Stimulated activated CD8-positive, alpha-beta memory T cell treated with anti-CD3 and anti-CD28 coated beads, Interleukin-12 subunit alpha, Interleukin-12 subunit beta, amount 100 ng/mL, for 24 hours (primary cell): ENCODE measurements at regions not wholly inside any gene's neighbourhood (a gene's known extent, or its start where the extent isn't known, plus 50 kb on each side); places are given as distances from the start of the nearest gene placed in this dataset.

Experiments used
- DNase-seq: peaks from one replicate; pipeline ENCODE4 v3.0.0-alpha.2; 2020; ENCODE audit errors: extremely low read depth

- DNase-seq, result peak; percentile 22
Observed at GRCh38 chr6:45830441-45831139, 185.1 kb downstream of the CLIC5 start.

DNA sequence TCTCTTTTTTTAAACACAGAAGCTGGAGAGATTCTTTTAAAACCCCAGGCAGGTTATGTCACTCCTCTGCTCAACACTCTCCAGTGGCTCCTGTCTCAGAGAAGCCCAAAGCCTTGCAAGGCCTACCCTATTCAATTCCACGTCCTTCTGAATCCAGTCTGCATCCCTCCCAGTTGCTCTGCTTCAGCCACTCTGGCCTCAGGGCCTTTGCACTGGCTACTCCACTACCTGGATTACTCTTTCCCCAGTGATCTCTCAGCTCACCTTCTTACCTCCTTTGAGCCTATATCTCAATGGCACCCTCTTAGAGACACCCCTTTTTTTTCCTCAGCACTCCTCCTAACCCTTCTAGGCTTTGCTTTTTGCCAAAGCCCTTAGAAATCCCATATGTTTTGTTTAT lies 185.8 kb downstream of the CLIC5 start:
- DNase-seq, result no peak

DNA sequence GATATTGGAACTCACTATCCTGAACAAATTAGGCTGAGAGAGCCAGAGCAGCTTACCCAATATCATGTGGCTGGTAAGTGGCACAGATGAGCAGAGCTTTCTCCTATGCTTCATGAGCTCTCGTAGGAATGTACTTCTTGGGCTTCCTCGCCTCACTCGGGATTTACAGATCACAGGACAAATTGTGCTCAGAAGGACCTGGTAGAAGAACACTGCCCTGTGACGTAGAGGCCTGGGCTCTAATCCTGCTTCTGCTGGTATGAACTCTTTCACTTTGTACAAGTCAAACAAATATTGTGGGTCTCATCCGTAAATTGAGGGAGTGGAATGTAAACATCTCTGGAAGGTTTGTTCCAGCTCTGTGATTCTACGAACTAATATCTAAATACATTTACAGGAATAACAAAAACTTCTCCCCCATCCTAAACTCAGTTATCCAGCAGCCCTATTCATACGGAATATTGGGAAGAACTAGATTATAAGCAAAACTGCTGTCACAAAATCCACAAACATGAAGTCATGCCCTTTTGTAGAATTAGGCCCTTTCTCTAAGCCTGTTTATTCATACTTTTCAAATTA lies 187.6 kb downstream of the CLIC5 start:
- no peak for DNase-seq

- DNase-seq, result no peak
Observed at GRCh38 chr6:45822873-45823272, 192.8 kb downstream of the CLIC5 start.

GRCh38 chr6:45822246-45822812 lies 193.3 kb downstream of the CLIC5 start:
- DNase-seq, result no peak

- DNase-seq, result no peak
Observed at GRCh38 chr6:45818655-45819054, 197.0 kb downstream of the CLIC5 start.

GRCh38 chr6:45816674-45817297 lies 198.9 kb downstream of the CLIC5 start:
- no peak for DNase-seq

DNA sequence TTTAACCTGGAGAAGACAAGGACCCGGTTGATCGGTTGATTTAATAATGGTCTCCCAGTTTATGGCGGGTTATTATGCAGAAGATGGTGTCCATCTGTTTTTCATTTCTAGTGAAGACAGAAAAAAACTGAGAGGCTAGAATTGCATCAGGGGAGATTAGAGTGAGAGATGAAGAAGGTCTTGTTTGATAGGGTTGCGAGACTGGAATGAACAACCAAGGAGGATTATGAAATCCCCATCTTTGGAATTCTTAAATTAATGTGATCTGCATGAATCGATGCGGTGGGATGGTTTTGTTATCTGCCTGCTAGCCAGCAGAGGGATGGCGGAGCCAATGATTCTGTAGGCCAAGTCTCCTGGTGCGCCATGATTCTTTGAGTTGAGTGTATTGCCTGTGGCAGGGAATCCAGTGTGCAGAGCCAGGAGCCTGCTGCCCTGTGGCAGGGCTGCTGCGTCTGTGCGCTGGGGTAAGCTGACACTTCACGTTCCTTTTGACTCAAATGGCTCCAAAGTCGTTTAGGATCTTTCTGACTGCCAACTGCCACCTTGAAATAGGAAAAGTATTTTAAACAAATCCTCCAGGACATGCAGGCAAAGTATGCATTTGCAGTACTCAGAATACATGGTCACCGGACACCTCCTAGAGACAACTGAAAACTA lies 200.1 kb downstream of the CLIC5 start:
- DNase-seq, result no peak

- DNase-seq, result no peak
Observed at GRCh38 chr6:45814772-45815171, 200.9 kb downstream of the CLIC5 start.

- DNase-seq, result no peak
Observed at GRCh38 chr6:45813943-45814342, 201.7 kb downstream of the CLIC5 start.

GRCh38 chr6:45812922-45813321 lies 202.7 kb downstream of the CLIC5 start:
- DNase-seq, result no peak

GRCh38 chr6:45808917-45809316 lies 206.7 kb downstream of the CLIC5 start:
- no peak for DNase-seq

- no peak for DNase-seq
Observed at GRCh38 chr6:45808042-45808645, 207.5 kb downstream of the CLIC5 start.

- no peak for DNase-seq
Observed at GRCh38 chr6:45807311-45808041, 208.2 kb downstream of the CLIC5 start.

GRCh38 chr6:45806172-45806571 lies 209.5 kb downstream of the CLIC5 start:
- DNase-seq, result no peak

DNA sequence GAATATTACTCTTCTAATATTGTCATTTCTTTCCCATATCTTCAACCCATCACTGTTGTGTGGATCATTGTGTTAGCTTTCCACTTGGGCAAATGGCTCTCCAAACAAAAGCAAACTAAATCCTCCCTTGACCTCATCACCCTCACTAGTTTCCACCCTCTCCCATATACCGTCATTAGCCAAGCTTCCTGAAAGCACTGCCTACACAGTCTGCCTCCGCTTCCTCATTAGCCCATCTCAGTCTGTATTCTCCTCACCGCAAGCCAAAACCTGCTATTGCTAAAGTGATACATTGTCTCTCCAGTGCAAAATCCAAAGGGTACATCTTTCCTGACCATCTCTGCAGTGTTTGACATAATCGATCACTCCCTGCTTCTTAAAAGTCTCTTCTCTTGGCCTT lies 212.6 kb downstream of the CLIC5 start:
- no peak for DNase-seq

GRCh38 chr6:45801471-45802289 lies 214.0 kb downstream of the CLIC5 start:
- peak; percentile 22 for DNase-seq

GRCh38 chr6:45800911-45801310 lies 214.7 kb downstream of the CLIC5 start:
- DNase-seq, result no peak

GRCh38 chr6:45795678-45796077 lies 220.0 kb downstream of the CLIC5 start:
- no peak for DNase-seq

DNA sequence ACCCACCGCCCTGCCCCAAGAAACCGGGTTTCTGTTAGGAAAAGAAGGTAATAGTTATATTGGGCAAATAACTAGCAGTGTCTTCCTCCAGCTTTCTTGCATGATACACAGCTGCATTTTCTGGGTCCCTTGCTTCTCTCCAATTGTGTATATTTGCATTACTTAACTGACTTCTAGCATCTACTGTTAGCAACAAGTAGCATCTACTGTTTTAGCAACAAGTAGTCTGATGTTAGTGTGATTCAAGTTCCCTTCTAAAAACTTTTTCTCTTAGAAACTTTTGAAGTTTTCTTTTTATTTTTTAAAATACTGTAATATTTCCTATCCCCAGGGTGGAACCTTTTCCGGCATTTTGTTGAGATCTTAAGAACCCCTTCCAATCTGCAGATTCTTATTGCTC lies 221.2 kb downstream of the CLIC5 start:
- DNase-seq, result no peak
